Smooth muscle cell (in vitro differentiated cells): ENCODE measurements at regions not wholly inside any gene's neighbourhood (a gene's known extent, or its start where the extent isn't known, plus 50 kb on each side); places are given as distances from the start of the nearest gene placed in this dataset.

Source experiments
- DNase-seq: peaks from one replicate; lab custom pipeline; 2025; ENCODE audit not compliant: unreplicated experiment; lab: John Stamatoyannopoulos, UW
- H2AFZ ChIP-seq: fragments of 200-600 bp; sonication (generic); 2 replicates; pipeline ENCODE4 v1.6.0; 2016; ENCODE audit warnings: antibody characterized with exemption, low read depth, mild to moderate bottlenecking
- H3F3A ChIP-seq: fragments of 200-600 bp; sonication (generic); 2 replicates; pipeline ENCODE4 v1.6.0; 2017; ENCODE audit warnings: antibody characterized with exemption, low read depth
- H3K27ac ChIP-seq: fragments of 200-600 bp; sonication (generic); 2 replicates; pipeline ENCODE4 v1.5.1; 2016; ENCODE audit warnings: low read depth, mild to moderate bottlenecking
- H3K27me3 ChIP-seq: fragments of 200-600 bp; sonication (generic); 2 replicates; pipeline ENCODE4 v1.6.1; 2016; ENCODE audit warnings: low read depth, mild to moderate bottlenecking
- H3K36me3 ChIP-seq: fragments of 200-600 bp; sonication (generic); 2 replicates; pipeline ENCODE4 v1.5.1; 2016; ENCODE audit warnings: low read depth
- H3K4me1 ChIP-seq: fragments of 200-600 bp; sonication (generic); 2 replicates; pipeline ENCODE4 v1.5.1; 2016; ENCODE audit warnings: low read depth
- H3K4me2 ChIP-seq: fragments of 200-600 bp; sonication (generic); 2 replicates; pipeline ENCODE4 v1.6.0; 2016; ENCODE audit warnings: mild to moderate bottlenecking
- H3K4me3 ChIP-seq: fragments of 200-600 bp; sonication (generic); 2 replicates; pipeline ENCODE4 v1.5.1; 2016; ENCODE audit warnings: mild to moderate bottlenecking
- H3K79me2 ChIP-seq: fragments of 200-600 bp; sonication (generic); 2 replicates; pipeline ENCODE4 v1.6.0; 2016; ENCODE audit warnings: low read depth, mild to moderate bottlenecking
- H3K9ac ChIP-seq: fragments of 200-600 bp; sonication (generic); 2 replicates; pipeline ENCODE4 v1.6.0; 2016; ENCODE audit warnings: low read depth
- H3K9me3 ChIP-seq: fragments of 200-600 bp; sonication (generic); replicated peaks from 2 replicates; pipeline ENCODE4 v1.5.1; 2016; ENCODE audit warnings: low read depth
- H4K20me1 ChIP-seq: fragments of 200-600 bp; sonication (generic); 2 replicates; pipeline ENCODE4 v1.6.0; 2016; ENCODE audit warnings: low read depth
- WGBS: methylation state at CpG from one replicate; pipeline ENCODE4 v1.1.7; 2016; ENCODE audit warnings: low lambda C conversion rate; 5-methylcytosine and 5-hydroxymethylcytosine counted together
- TF ChIP-seq, protein P1 (sequence below): fragments of 200-600 bp; sonication (generic); IDR thresholded peaks from 2 replicates; pipeline ENCODE4 v1.5.1; 2017; ENCODE audit warnings: borderline replicate concordance, mild to moderate bottlenecking, antibody characterized with exemption; ENCODE audit not compliant: insufficient read depth, poor library complexity, severe bottlenecking

- no peaks in the 10 kb centered on the region for H3K9me3 ChIP-seq
- DNase-seq: no peak
- no peak overlapping the region for H3K4me2 ChIP-seq
- no peak overlapping the region for H3K4me3 ChIP-seq
- TF ChIP-seq, protein P1, sequence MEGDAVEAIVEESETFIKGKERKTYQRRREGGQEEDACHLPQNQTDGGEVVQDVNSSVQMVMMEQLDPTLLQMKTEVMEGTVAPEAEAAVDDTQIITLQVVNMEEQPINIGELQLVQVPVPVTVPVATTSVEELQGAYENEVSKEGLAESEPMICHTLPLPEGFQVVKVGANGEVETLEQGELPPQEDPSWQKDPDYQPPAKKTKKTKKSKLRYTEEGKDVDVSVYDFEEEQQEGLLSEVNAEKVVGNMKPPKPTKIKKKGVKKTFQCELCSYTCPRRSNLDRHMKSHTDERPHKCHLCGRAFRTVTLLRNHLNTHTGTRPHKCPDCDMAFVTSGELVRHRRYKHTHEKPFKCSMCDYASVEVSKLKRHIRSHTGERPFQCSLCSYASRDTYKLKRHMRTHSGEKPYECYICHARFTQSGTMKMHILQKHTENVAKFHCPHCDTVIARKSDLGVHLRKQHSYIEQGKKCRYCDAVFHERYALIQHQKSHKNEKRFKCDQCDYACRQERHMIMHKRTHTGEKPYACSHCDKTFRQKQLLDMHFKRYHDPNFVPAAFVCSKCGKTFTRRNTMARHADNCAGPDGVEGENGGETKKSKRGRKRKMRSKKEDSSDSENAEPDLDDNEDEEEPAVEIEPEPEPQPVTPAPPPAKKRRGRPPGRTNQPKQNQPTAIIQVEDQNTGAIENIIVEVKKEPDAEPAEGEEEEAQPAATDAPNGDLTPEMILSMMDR: no peak
- H3K36me3 ChIP-seq: no peaks in the 10 kb centered on the region
- H3F3A ChIP-seq: no peaks in the 10 kb centered on the region
- no peak overlapping the region for H3K9ac ChIP-seq
- no peaks in the 10 kb centered on the region for H4K20me1 ChIP-seq
- H3K27ac ChIP-seq: no peak overlapping the region
- H2AFZ ChIP-seq: no peak overlapping the region
- no peaks in the 10 kb centered on the region for H3K4me1 ChIP-seq
- no peaks in the 10 kb centered on the region for H3K79me2 ChIP-seq
- no peaks in the 10 kb centered on the region for H3K27me3 ChIP-seq
- WGBS: 58% methylated on average over 3 of the region's 3 CpGs
These were observed 1646.2 kb upstream of the TENM3 start for GRCh38 chr4:180596888-180597483.

DNA sequence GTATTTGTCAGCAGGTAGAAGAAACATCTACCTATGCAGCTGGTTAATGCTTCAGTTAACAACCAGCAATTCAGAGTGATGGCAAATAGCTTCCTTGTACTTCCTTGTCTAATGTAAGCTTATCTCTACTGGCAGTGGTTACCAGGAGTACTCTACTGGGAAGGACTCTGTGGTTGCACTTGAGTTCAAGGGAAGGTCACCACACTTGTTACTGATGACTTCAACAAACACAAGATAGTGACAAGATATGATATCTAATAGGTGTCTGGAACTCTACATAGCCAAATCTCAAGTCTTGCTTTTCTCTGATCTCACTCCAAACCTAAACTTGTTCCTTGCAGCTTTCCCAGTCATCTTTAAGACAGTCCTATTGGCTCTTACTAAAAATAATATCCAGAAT, 1644.9 kb upstream of the TENM3 start:
- H3K27me3 ChIP-seq: no peaks in the 10 kb centered on the region
- no peaks in the 10 kb centered on the region for H3K4me1 ChIP-seq
- no peaks in the 10 kb centered on the region for H3K36me3 ChIP-seq
- DNase-seq: no peak
- TF ChIP-seq, protein P1: no peak
- H3K4me2 ChIP-seq: no peak overlapping the region
- no peak overlapping the region for H3K27ac ChIP-seq
- H3K4me3 ChIP-seq: no peak overlapping the region
- H2AFZ ChIP-seq: no peak overlapping the region
- no peaks in the 10 kb centered on the region for H3K9me3 ChIP-seq
- no peak overlapping the region for H3K9ac ChIP-seq
- no peaks in the 10 kb centered on the region for H3F3A ChIP-seq
- H4K20me1 ChIP-seq: no peaks in the 10 kb centered on the region
- no peaks in the 10 kb centered on the region for H3K79me2 ChIP-seq

GRCh38 chr4:180603791-180604190, 1639.4 kb upstream of the TENM3 start:
- H3K4me3 ChIP-seq: no peak overlapping the region
- H3K27ac ChIP-seq: no peak overlapping the region
- 95% methylated on average over 2 of the region's 2 CpGs for WGBS
- H3K4me1 ChIP-seq: no peaks in the 10 kb centered on the region
- H3F3A ChIP-seq: no peaks in the 10 kb centered on the region
- no peak overlapping the region for H2AFZ ChIP-seq
- H3K36me3 ChIP-seq: no peaks in the 10 kb centered on the region
- H3K4me2 ChIP-seq: no peak overlapping the region
- no peak overlapping the region for H3K9ac ChIP-seq
- no peaks in the 10 kb centered on the region for H4K20me1 ChIP-seq
- no peak for DNase-seq
- no peaks in the 10 kb centered on the region for H3K9me3 ChIP-seq
- H3K79me2 ChIP-seq: no peaks in the 10 kb centered on the region
- H3K27me3 ChIP-seq: no peaks in the 10 kb centered on the region
- TF ChIP-seq, protein P1: no peak

DNA sequence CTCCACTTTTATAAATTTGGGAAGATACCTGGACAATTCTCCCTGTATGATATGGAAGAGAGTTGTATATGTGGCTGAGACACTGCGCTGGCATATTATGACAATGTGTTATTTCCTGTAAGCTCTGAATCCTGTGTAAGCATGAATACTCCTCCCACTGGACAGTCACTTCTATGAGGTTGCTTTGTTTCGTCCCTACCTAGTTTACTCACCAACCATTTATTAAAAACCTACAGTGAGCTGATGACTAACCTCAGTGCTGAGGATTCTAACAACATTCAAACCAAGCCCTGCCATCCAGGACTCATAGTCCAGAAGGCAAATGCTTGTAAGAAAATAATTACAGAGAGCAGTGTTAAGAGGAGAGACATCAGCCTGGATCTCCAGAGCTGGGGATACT, 1632.9 kb upstream of the TENM3 start:
- Histone ChIP-seq H3K9me3 (no peaks in the 10 kb centered on the region), H3K27ac (no peak overlapping the region), H3K4me3 (no peak overlapping the region), H3K36me3 (no peaks in the 10 kb centered on the region), H2AFZ (no peak overlapping the region), H4K20me1 (no peaks in the 10 kb centered on the region), H3F3A (no peaks in the 10 kb centered on the region), H3K9ac (no peak overlapping the region), H3K4me2 (no peak overlapping the region), H3K27me3 (peaks cover 4% of the 10 kb centered on the region), H3K4me1 (no peaks in the 10 kb centered on the region), H3K79me2 (no peaks in the 10 kb centered on the region)
- WGBS: 68% methylated on average over 2 of the region's 2 CpGs
- DNase-seq: no peak
- TF ChIP-seq, protein P1: no peak
